Cardiac fibroblast (primary cell): ENCODE measurements at regions not wholly inside any gene's neighbourhood (a gene's known extent, or its start where the extent isn't known, plus 50 kb on each side); places are given as distances from the start of the nearest gene placed in this dataset.

ENCODE experiments used
- DNase-seq, 2 donors: peaks; one replicate each; pipeline versions ENCODE4 v3.0.0 to v3.0.0-alpha.2; 2010; ENCODE audit warnings: low read depth in 2 of 2
- H3K4me3 ChIP-seq, 2 donors: replicated peaks in 1 of 2; 1 replicate in 1 of 2; 2 replicates in 1 of 2; pipeline ENCODE4 v1.5.1; 2011; ENCODE audit warnings: low read depth in 2 of 2, low read length in 2 of 2, mild to moderate bottlenecking in 2 of 2, moderate library complexity in 1 of 2
- CTCF ChIP-seq: IDR thresholded peaks from one replicate; pipeline ENCODE4 v1.5.1; 2011; ENCODE audit warnings: low read depth, mild to moderate bottlenecking, low read length, inconsistent platforms

- no peak for TF ChIP-seq CTCF
- H3K4me3 ChIP-seq: no peak overlapping the region
- no peak for DNase-seq
Observed at GRCh38 chr14:65864984-65865383, 452.5 kb downstream of the FUT8 start.

- TF ChIP-seq CTCF: no peak
- no peak for DNase-seq
- H3K4me3 ChIP-seq: no peak overlapping the region
Observed at GRCh38 chr14:65866448-65866847, 453.9 kb downstream of the FUT8 start.

GRCh38 chr14:65866886-65867285 is 454.4 kb downstream of the FUT8 start:
- H3K4me3 ChIP-seq: no peak overlapping the region
- DNase-seq: no peak
- TF ChIP-seq CTCF: no peak

GRCh38 chr14:65867333-65867732 is 454.8 kb downstream of the FUT8 start:
- no peak overlapping the region for H3K4me3 ChIP-seq
- no peak for TF ChIP-seq CTCF
- DNase-seq: no peak

GRCh38 chr14:65872536-65872935 is 460.0 kb downstream of the FUT8 start:
- no peak overlapping the region for H3K4me3 ChIP-seq
- peak; percentile 12 to 29 for DNase-seq
- no peak for TF ChIP-seq CTCF

GRCh38 chr14:65877166-65877565 is 464.6 kb downstream of the FUT8 start:
- no peak for DNase-seq
- no peak overlapping the region for H3K4me3 ChIP-seq

More at GRCh38 chr14:65877166-65877565, 464.6 kb downstream of the FUT8 start:
- TF ChIP-seq CTCF: no peak
